ENCODE measurements at regions not wholly inside any gene's neighbourhood (a gene's known extent, or its start where the extent isn't known, plus 50 kb on each side); places are given as distances from the start of the nearest gene placed in this dataset.

GRCh38 chr9:78939311-78940065 is 632.3 kb upstream of the TLE4 start:
- Histone ChIP-seq H3K9me3 (replicated peaks in 1 of 2; ENCODE audit: control insufficient read depth in 1 of 2, insufficient read depth in 1 of 2, low read length in 2 of 2) (peaks cover 0 to 4% of the 10 kb centered on the region in 2 donors), H3K9ac (ENCODE audit: insufficient read depth, low read length, poor library complexity, severe bottlenecking) (no peak overlapping the region), H4K20me1 (ENCODE audit: insufficient read depth, low read length) (no peaks in the 10 kb centered on the region), H3K27ac (ENCODE audit: low read depth in 1 of 2, low read length in 2 of 2) (no peak overlapping the region), H3K79me2 (ENCODE audit: insufficient read depth, low read length) (no peaks in the 10 kb centered on the region), H2AFZ (ENCODE audit: insufficient read depth, low read depth, low read length, poor library complexity, severe bottlenecking) (no peak overlapping the region), H3K4me2 (replicated peaks; ENCODE audit: extremely low read depth, low read length, poor library complexity, severe bottlenecking) (no peak overlapping the region), H3K36me3 (replicated peaks in 1 of 2; ENCODE audit: control insufficient read depth in 1 of 2, insufficient read depth in 2 of 2, low read length in 2 of 2) (no peaks in the 10 kb centered on the region), H3K4me1 (ENCODE audit: control insufficient read depth in 1 of 2, insufficient read depth in 2 of 2, low read length in 2 of 2) (no peaks in the 10 kb centered on the region), H3K27me3 (ENCODE audit: control insufficient read depth in 2 of 2, insufficient read depth in 2 of 2, low read length in 2 of 2) (no peaks in the 10 kb centered on the region), H3K4me3 (replicated peaks in 1 of 3; ENCODE audit: low read depth in 2 of 3, low read length in 3 of 3) (no peak overlapping the region)
- Mint-ChIP-seq H3K27me3 (ENCODE audit: low read depth in 3 of 3) (no peaks in the 10 kb centered on the region), H3K4me1 (no peaks in the 10 kb centered on the region), H3K4me3 (no peak overlapping the region), H3K27ac (no peak overlapping the region), H3K36me3 (no peaks in the 10 kb centered on the region), H3K9me3 (peaks cover 0 to 5% (median 2%) of the 10 kb centered on the region in 7 donors)
- no peak for TF ChIP-seq CTCF (IDR thresholded peaks at IDR 0.05)
- DNase-seq = no peak
- WGBS (ENCODE audit: insufficient coverage) = 71% methylated on average over 1 of the region's 6 CpGs
- intact Hi-C loops (cut with micrococcal nuclease) = no loop called here

- H3K27ac Mint-ChIP-seq = no peak overlapping the region
- H4K20me1 ChIP-seq (ENCODE audit: insufficient read depth, low read length) = no peaks in the 10 kb centered on the region
- no peak for DNase-seq
- no peak overlapping the region for H3K4me2 ChIP-seq (replicated peaks; ENCODE audit: extremely low read depth, low read length, poor library complexity, severe bottlenecking)
- H3K79me2 ChIP-seq (ENCODE audit: insufficient read depth, low read length) = no peaks in the 10 kb centered on the region
- H3K4me1 ChIP-seq (ENCODE audit: control insufficient read depth in 1 of 2, insufficient read depth in 2 of 2, low read length in 2 of 2) = no peaks in the 10 kb centered on the region
- H3K4me3 ChIP-seq (replicated peaks in 1 of 3; ENCODE audit: low read depth in 2 of 3, low read length in 3 of 3) = no peak overlapping the region
- H3K4me3 Mint-ChIP-seq = no peak overlapping the region
- no peaks in the 10 kb centered on the region for H3K36me3 ChIP-seq (replicated peaks in 1 of 2; ENCODE audit: control insufficient read depth in 1 of 2, insufficient read depth in 2 of 2, low read length in 2 of 2)
- H3K27ac ChIP-seq (ENCODE audit: low read depth in 1 of 2, low read length in 2 of 2) = no peak overlapping the region
- H3K27me3 ChIP-seq (ENCODE audit: control insufficient read depth in 2 of 2, insufficient read depth in 2 of 2, low read length in 2 of 2) = no peaks in the 10 kb centered on the region
- no peaks in the 10 kb centered on the region for H3K4me1 Mint-ChIP-seq
- no peak for TF ChIP-seq CTCF (IDR thresholded peaks at IDR 0.05)
- H3K27me3 Mint-ChIP-seq (ENCODE audit: low read depth in 3 of 3) = no peaks in the 10 kb centered on the region
- H3K36me3 Mint-ChIP-seq = no peaks in the 10 kb centered on the region
- intact Hi-C loops (cut with micrococcal nuclease) = no loop called here
- H3K9ac ChIP-seq (ENCODE audit: insufficient read depth, low read length, poor library complexity, severe bottlenecking) = no peak overlapping the region
- peaks cover 0 to 7% (median 2%) of the 10 kb centered on the region in 7 donors for H3K9me3 Mint-ChIP-seq
- WGBS (ENCODE audit: insufficient coverage) = no CpG with 5 or more reads among the region's 4 CpGs
- H3K9me3 ChIP-seq (replicated peaks in 1 of 2; ENCODE audit: control insufficient read depth in 1 of 2, insufficient read depth in 1 of 2, low read length in 2 of 2) = peaks cover 0 to 4% of the 10 kb centered on the region in 2 donors
- no peak overlapping the region for H2AFZ ChIP-seq (ENCODE audit: insufficient read depth, low read depth, low read length, poor library complexity, severe bottlenecking)
Measured at GRCh38 chr9:78940121-78940855, 631.5 kb upstream of the TLE4 start.

Measured in CD14-positive monocyte (primary cell).